ENCODE measurements at regions not wholly inside any gene's neighbourhood (a gene's known extent, or its start where the extent isn't known, plus 50 kb on each side); places are given as distances from the start of the nearest gene placed in this dataset.

DNA sequence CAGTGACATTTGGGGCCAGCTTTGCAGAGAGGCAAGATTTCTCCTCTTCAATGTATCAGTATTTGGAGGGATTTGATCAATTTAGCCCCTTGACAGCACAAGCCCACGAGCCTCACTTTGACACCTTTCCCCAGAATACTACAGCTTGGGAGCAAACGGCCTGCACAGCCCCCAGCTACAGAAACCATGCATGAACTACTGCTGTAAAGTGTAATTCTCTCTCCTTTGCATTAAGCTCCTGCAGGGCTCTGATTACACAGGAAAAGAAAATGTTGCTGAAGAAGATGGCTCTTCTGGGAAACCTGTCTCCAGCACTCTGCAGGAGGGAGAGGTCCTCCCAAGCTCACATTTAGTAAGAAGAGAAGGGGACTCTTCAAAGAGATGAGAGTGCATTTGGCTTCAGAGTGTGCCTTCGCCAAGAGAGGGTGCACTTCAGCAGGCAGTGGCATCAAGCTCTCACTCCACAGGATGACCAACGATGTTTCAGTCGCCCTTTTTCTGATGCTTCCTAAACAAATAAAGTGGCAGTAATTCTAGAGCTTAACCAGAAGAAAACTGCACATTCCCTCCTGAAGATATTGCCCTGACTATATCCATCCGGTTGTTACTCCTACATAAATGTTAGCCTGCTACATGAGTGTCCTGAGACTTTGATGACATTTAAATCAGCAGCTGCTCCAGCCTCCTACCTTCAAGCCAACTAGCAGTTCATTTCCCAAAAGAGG is 272.2 kb downstream of the AUH start:
- Histone ChIP-seq H3K23me2 (ENCODE audit: low read depth, low read length) (no peaks in the 10 kb centered on the region), H2BK15ac (ENCODE audit: low read length) (no peak overlapping the region), H3K4me3 (ENCODE audit: extremely low read depth in 1 of 4, insufficient read depth in 2 of 4, low read depth in 3 of 4, low read length in 4 of 4) (no peak overlapping the region), H3K27ac (ENCODE audit: low read depth, low read length) (no peak overlapping the region), H3K4ac (replicated peaks; ENCODE audit: insufficient read length, low read depth, low read length) (no peak overlapping the region), H3K23ac (ENCODE audit: insufficient read length) (no peak overlapping the region), H2BK5ac (ENCODE audit: low read depth, low read length) (no peak overlapping the region), H3K4me2 (ENCODE audit: insufficient read depth in 1 of 2, low read depth in 2 of 2, low read length in 2 of 2) (no peak overlapping the region), H4K8ac (ENCODE audit: extremely low read depth, insufficient read depth, low read length) (no peak overlapping the region), H3K14ac (ENCODE audit: insufficient read length) (no peak overlapping the region), H2AK5ac (ENCODE audit: low read depth, low read length) (no peak overlapping the region), H4K20me1 (replicated peaks in 1 of 2; ENCODE audit: control insufficient read depth in 1 of 2, insufficient read depth in 2 of 2, low read length in 2 of 2) (no peaks in the 10 kb centered on the region), H3K9me3 (ENCODE audit: insufficient read depth in 2 of 2, low read depth in 1 of 2, low read length in 1 of 2) (no peaks in the 10 kb centered on the region), H3K4me1 (replicated peaks in 1 of 4; ENCODE audit: control insufficient read depth in 3 of 4, insufficient read depth in 4 of 4, low read length in 3 of 4) (no peaks in the 10 kb centered on the region; a peak in 1 of 7 replicates), H4K5ac (ENCODE audit: insufficient read length, low read depth, low read length) (no peak overlapping the region), H3K79me2 (ENCODE audit: control insufficient read depth in 1 of 2, insufficient read depth in 2 of 2, low read length in 2 of 2) (no peaks in the 10 kb centered on the region), H2BK120ac (replicated peaks; ENCODE audit: low read depth, low read length) (no peak overlapping the region), H3K18ac (ENCODE audit: extremely low read depth, low read length) (no peak overlapping the region), H3K9ac (replicated peaks in 1 of 4; ENCODE audit: extremely low read depth in 1 of 4, low read depth in 3 of 4, low read length in 3 of 4) (no peak overlapping the region), H2BK12ac (ENCODE audit: low read depth, low read length) (no peak overlapping the region), H3K79me1 (ENCODE audit: low read depth, low read length) (no peaks in the 10 kb centered on the region), H3K27me3 (replicated peaks in 1 of 4; ENCODE audit: control insufficient read depth in 3 of 4, extremely low read depth in 1 of 4, insufficient read depth in 3 of 4, low read length in 3 of 4) (no peaks in the 10 kb centered on the region), H3K36me3 (ENCODE audit: control insufficient read depth in 2 of 4, insufficient read depth in 4 of 4, low read length in 3 of 4) (no peaks in the 10 kb centered on the region), H4K91ac (replicated peaks; ENCODE audit: insufficient read length, low read length) (no peak overlapping the region), H2AFZ (ENCODE audit: low read length) (no peak overlapping the region), H3K56ac (replicated peaks; ENCODE audit: insufficient read length, low read depth, low read length) (no peak overlapping the region), H2BK20ac (ENCODE audit: low read length) (no peak overlapping the region)
- no peak for FAIRE-seq
- TF ChIP-seq RAD21 (IDR thresholded peaks at IDR 0.05 in 1 of 2, conservative IDR thresholded peaks at IDR 0.05 in 1 of 2; ENCODE audit: low read depth in 2 of 2, low read length in 2 of 2) (peak; percentile 69 to 73), TBP (IDR thresholded peaks at IDR 0.05; ENCODE audit: low read depth, low read length) (no peak)
- TF ChIP-seq, protein P1, sequence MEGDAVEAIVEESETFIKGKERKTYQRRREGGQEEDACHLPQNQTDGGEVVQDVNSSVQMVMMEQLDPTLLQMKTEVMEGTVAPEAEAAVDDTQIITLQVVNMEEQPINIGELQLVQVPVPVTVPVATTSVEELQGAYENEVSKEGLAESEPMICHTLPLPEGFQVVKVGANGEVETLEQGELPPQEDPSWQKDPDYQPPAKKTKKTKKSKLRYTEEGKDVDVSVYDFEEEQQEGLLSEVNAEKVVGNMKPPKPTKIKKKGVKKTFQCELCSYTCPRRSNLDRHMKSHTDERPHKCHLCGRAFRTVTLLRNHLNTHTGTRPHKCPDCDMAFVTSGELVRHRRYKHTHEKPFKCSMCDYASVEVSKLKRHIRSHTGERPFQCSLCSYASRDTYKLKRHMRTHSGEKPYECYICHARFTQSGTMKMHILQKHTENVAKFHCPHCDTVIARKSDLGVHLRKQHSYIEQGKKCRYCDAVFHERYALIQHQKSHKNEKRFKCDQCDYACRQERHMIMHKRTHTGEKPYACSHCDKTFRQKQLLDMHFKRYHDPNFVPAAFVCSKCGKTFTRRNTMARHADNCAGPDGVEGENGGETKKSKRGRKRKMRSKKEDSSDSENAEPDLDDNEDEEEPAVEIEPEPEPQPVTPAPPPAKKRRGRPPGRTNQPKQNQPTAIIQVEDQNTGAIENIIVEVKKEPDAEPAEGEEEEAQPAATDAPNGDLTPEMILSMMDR (IDR thresholded peaks at IDR 0.05; ENCODE audit: control extremely low read depth in 1 of 3, insufficient read depth in 1 of 3, low read depth in 1 of 3, low read length in 3 of 3), result peak; percentile 34 to 60 (median 54)
- no peak for DNase-seq (ENCODE audit: low read depth in 1 of 2, low spot score in 2 of 2)
- WGBS, 2 experiments (ENCODE audit: extremely low coverage in 1 of 2, insufficient coverage in 1 of 2, insufficient read length in 1 of 2, insufficient replicate concordance in 2 of 2, low coverage in 1 of 2, low lambda C conversion rate in 2 of 2, missing lambda C conversion rate in 1 of 2), result 80% methylated on average over 6 of the region's 6 CpGs; no CpG with 5 or more reads in 1 of the 2 experiments
- ChIA-PET CTCF (ENCODE audit: partially characterized antibody) (interaction anchor here (0.7 to 2.1 kb wide), 23 partner anchors 8 to 340 kb away, joined by 3 to 8 read pairs (median 3); no protein-coding TSS in a partner anchor), POLR2A (ENCODE audit: partially characterized antibody) (no interaction called here)
